GM13977 (cell line): ENCODE measurements at regions not wholly inside any gene's neighbourhood (a gene's known extent, or its start where the extent isn't known, plus 50 kb on each side); places are given as distances from the start of the nearest gene placed in this dataset.

Source experiments
- DNase-seq: peaks from one replicate; pipeline ENCODE4 v3.0.0; 2012; ENCODE audit warnings: low spot score
- in situ Hi-C: fragments of 300-500 bp; cut with MboI; formaldehyde crosslinking; loops from one replicate; pipeline ENCODE4 v1.12.0; 2022; ENCODE audit warnings: low sequenced_read_pairs, low pct_unique_long_range_greater_than_20kb, mixed read lengths, inconsistent platforms; ENCODE audit not compliant: unreplicated experiment
- TF ChIP-seq, protein P1 (sequence below): IDR thresholded peaks from 2 replicates; pipeline ENCODE4 v1.5.1; 2012; ENCODE audit warnings: mild to moderate bottlenecking, control low read depth; ENCODE audit not compliant: insufficient read depth; ENCODE audit errors: extremely low read depth, missing control alignments

- DNase-seq, result no peak
- in situ Hi-C loops, result no loop called here
- TF ChIP-seq, protein P1, sequence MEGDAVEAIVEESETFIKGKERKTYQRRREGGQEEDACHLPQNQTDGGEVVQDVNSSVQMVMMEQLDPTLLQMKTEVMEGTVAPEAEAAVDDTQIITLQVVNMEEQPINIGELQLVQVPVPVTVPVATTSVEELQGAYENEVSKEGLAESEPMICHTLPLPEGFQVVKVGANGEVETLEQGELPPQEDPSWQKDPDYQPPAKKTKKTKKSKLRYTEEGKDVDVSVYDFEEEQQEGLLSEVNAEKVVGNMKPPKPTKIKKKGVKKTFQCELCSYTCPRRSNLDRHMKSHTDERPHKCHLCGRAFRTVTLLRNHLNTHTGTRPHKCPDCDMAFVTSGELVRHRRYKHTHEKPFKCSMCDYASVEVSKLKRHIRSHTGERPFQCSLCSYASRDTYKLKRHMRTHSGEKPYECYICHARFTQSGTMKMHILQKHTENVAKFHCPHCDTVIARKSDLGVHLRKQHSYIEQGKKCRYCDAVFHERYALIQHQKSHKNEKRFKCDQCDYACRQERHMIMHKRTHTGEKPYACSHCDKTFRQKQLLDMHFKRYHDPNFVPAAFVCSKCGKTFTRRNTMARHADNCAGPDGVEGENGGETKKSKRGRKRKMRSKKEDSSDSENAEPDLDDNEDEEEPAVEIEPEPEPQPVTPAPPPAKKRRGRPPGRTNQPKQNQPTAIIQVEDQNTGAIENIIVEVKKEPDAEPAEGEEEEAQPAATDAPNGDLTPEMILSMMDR, result no peak
These were observed 204.1 kb upstream of the ZBTB20 start for GRCh38 chr3:115351193-115351592.

DNA sequence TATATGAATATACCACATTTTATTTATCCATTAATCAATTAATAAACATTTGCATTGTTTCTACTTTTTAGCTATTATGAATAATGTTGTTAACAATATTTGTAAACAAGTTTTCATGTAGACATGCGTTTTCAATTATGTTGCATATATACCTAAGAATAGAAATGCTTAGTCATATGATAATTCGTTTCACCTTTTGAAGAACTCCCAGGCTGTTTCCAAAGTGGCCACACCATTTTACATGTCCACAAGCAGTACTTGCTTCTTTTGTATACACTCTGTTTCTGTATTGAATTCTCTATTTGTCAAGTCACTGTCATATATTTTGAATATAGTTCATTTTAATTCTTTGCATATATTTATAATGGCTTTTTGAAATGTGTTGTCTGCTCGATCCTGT, 206.9 kb upstream of the ZBTB20 start:
- DNase-seq, result no peak
- TF ChIP-seq, protein P1, result no peak
- in situ Hi-C loops, result no loop called here

- no peak for DNase-seq
- TF ChIP-seq, protein P1, result no peak
- in situ Hi-C loops, result no loop called here
These were observed 210.4 kb upstream of the ZBTB20 start for GRCh38 chr3:115357456-115357855.

- TF ChIP-seq, protein P1, result no peak
- DNase-seq, result peak; percentile 5
- in situ Hi-C loops, result no loop called here
These were observed 212.4 kb upstream of the ZBTB20 start for GRCh38 chr3:115359536-115359935.

- in situ Hi-C loops, result no loop called here
- TF ChIP-seq, protein P1, result no peak
- no peak for DNase-seq
These were observed 214.7 kb upstream of the ZBTB20 start for GRCh38 chr3:115361806-115362205.

GRCh38 chr3:115363071-115363470, 216.0 kb upstream of the ZBTB20 start:
- in situ Hi-C loops, result no loop called here
- no peak for DNase-seq
- TF ChIP-seq, protein P1, result no peak

GRCh38 chr3:115369021-115369420, 221.9 kb upstream of the ZBTB20 start:
- DNase-seq, result no peak
- TF ChIP-seq, protein P1, result no peak
- in situ Hi-C loops, result no loop called here
